GM21576 (cell line): ENCODE measurements at regions not wholly inside any gene's neighbourhood (a gene's known extent, or its start where the extent isn't known, plus 50 kb on each side); places are given as distances from the start of the nearest gene placed in this dataset.

ENCODE experiments used
- ATAC-seq: cut with Tn5 transposase; IDR thresholded peaks from one replicate; pipeline ENCODE4 v1.9.1; 2021; ENCODE audit warnings: mild to moderate bottlenecking, moderate library complexity; ENCODE audit not compliant: unreplicated experiment

DNA sequence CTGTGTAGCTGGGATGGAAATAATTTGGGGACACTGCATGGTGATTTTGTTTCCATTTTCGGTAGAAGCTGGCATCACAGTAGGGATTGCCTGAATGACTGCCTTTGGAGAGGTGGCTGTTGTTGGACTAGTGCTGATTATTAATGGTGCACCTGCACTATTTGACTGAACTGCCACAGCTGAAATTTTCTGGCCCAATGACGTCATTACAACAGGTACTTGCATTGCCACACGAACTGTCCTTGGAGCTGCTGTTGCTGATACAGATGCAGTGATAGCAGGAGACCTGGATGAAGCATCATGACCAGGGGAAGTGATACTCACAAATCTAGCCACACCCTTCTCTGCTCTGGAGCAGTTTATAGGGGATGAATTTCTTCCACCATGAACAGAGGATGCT, 95.6 kb upstream of the FOXC1 start:
- no peak for ATAC-seq

- no peak for ATAC-seq
These were observed 94.4 kb upstream of the FOXC1 start for GRCh38 chr6:1515280-1515679.

- no peak for ATAC-seq
These were observed 93.9 kb upstream of the FOXC1 start for GRCh38 chr6:1515781-1516180.

- ATAC-seq, result no peak
These were observed 92.8 kb upstream of the FOXC1 start for GRCh38 chr6:1516742-1517520.

GRCh38 chr6:1518855-1519254, 90.9 kb upstream of the FOXC1 start:
- no peak for ATAC-seq

- no peak for ATAC-seq
These were observed 90.1 kb upstream of the FOXC1 start for GRCh38 chr6:1519597-1519996.

DNA sequence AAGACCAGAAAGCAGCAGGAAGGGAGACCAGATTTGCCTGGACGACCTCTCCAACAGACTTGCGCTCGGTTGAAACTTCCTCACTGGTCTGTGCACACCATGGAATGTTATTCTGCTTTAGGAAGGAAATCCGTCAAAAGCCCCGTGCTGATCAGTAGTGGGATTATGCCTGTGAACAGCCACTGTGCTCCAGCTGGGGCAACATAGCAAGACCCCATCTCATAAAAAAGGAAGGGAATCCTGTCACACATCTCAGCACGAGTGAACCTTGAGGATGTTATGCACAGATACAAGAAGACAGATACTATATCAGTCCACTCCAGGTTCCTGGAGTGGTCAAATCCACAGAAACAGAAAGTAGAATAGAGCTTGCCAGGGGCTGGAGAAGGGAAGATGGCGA, 86.9 kb upstream of the FOXC1 start:
- no peak for ATAC-seq

- ATAC-seq, result no peak
These were observed 85.7 kb upstream of the FOXC1 start for GRCh38 chr6:1524040-1524480.

GRCh38 chr6:1525364-1526038, 84.2 kb upstream of the FOXC1 start:
- no peak for ATAC-seq

GRCh38 chr6:1526398-1527072, 83.2 kb upstream of the FOXC1 start:
- ATAC-seq, result no peak

DNA sequence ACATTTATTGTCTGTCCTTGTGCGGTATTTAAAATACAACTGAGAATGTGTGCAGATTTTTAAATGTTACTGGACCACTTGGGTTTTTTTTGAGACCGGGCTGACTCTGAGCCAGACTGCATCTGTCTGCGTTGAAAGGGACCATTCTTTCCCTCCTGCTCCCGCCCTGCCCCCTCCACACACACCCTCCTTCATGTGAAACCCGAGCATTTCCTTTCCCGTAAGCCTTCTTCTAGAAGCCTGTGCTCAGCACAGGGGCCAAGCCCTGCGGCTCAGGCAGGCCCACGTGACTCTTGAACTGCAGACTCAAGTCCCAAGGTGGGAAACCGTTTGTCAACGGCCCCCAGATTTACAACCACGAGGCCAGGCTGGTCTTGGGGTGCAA, 82.7 kb upstream of the FOXC1 start:
- ATAC-seq, result no peak

DNA sequence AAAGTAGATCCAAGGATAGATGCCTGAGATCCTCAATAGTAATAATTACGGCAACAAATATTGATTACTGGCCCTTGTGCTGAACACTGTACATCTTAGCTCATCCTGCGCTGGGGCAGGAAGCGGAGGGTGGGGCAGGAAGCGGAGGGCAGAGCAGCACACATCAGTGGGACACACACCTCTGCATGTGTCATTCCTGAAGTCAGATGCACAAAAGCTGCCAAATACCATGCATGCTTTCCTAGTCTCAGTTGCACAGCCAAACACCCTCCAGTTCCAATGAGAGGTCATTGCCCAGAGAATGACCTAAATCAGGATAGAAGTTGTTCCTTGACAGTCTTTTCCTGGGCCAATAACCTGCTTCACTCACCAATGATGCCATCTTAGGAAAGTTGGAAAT, 74.4 kb upstream of the FOXC1 start:
- ATAC-seq, result no peak

DNA sequence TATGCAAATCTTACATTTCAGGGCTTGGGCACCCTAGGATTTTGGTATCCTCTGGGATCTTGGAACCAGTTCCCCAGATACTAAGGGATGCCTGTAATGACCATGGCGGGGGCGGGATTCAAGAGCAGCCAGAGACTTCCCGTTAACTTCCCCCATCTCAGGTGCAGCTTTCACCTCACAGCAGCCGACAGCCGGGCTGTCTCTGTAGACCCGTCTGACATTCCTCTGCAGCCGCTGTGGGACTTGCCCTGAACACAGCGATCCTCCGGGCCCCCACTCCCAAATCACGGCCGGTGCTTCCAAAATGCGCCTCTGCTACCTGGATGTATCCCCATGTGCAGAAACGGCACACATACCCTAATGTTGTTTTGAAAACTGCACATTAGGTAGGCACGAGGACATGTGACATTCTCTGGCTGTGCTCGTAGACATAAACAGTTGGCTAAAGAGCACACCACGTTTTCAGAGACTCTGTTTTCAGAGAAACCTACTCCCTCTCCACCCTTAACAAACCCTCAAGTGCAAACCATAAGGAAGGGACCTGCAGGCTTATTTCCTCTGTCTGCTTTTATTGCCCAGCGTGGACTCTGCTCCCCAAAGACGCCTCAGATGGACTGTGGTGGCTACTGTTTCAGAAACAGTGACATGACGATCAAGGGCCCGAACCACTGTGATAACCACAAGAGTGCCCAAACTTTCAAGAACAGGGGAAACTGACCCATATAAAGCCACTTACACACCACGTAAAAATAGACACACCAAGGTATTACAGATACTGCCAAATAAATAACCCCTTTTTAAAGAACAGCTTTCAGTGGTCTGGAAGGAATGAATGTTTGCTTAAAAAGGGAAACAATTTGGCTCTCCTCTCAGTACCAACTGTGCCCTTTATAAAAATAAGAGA, 72.9 kb upstream of the FOXC1 start:
- no peak for ATAC-seq

DNA sequence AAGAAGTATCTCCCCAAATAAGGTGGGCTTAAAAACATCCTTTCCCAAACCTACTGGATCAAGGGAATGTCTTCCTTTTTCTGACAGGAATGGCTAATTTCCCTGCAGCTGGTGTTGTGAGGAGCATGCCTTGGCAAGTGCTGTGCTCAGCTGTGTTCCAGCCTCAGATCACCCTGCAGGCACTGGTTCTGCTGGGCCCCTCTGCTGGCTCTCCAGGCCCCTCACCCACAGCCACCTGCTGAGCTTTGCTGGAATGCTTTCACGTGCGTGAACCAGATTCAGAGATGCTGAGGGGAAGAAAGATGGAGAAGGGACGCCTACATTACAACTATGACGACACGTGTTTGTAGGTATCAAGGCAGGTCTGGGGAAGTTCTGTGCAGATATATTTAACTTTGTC, 71.3 kb upstream of the FOXC1 start:
- no peak for ATAC-seq

GRCh38 chr6:1538810-1539478, 70.8 kb upstream of the FOXC1 start:
- no peak for ATAC-seq

GRCh38 chr6:1540864-1541521, 68.7 kb upstream of the FOXC1 start:
- no peak for ATAC-seq

- no peak for ATAC-seq
These were observed 67.4 kb upstream of the FOXC1 start for GRCh38 chr6:1542335-1542734.

DNA sequence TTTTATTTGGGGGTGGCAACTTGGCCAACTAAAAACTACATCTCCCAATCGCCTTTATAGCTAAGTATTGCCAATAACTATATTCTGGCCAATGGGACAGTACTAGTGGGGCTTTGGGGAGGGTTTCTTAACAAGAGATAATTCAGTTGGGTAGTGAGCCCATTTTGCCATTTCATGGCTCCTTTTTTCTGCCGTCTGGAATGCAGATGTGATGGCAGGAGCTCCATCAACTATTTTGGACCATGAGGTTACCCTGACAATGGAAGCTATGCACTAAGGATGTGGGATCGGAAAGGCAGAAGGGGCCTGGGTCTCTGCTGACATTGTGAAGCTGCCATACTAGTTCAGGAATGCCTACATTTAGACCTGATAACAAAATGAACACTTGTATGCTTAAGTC, 67.0 kb upstream of the FOXC1 start:
- no peak for ATAC-seq

- ATAC-seq, result no peak
These were observed 65.7 kb upstream of the FOXC1 start for GRCh38 chr6:1544000-1544399.

GRCh38 chr6:1544603-1545002, 65.1 kb upstream of the FOXC1 start:
- ATAC-seq, result no peak
